Eye (tissue), 1 donor: ENCODE measurements at regions not wholly inside any gene's neighbourhood (a gene's known extent, or its start where the extent isn't known, plus 50 kb on each side); places are given as distances from the start of the nearest gene placed in this dataset.
"Not testable (repeated sequence)": the region's sequence is repeated elsewhere in the genome, so short reads cannot be mapped to it uniquely, and the experiment has no call there.

ENCODE experiments used
- DNase-seq: peaks from one replicate; pipeline ENCODE4 v3.0.0-alpha.2; 2015

- DNase-seq, result peak; percentile 14
Measured at GRCh38 chr1:101567582-101568189, 330.9 kb downstream of the S1PR1 start.

DNA sequence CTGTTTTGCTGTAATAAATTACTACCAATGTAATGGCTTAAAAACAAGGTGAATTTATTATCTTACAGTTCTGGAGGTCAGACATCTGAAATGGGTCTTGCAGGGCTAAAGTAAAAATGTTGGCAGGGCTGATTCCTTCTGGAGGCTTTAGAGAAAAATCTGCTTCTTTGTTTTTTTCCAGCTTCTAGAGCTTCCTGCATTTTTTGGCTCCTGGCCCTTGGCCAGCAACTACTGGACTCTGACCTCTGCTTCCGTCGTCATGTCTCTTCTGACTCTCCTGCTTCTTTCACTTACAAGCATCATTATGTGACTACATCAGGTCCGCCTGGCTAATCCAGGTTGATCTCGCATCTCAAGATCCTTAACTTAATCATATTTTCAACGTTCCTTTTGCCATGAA is 350.9 kb downstream of the S1PR1 start:
- peak; percentile 22 for DNase-seq

- no peak for DNase-seq
Measured at GRCh38 chr1:101588677-101589076, 351.9 kb downstream of the S1PR1 start.

DNA sequence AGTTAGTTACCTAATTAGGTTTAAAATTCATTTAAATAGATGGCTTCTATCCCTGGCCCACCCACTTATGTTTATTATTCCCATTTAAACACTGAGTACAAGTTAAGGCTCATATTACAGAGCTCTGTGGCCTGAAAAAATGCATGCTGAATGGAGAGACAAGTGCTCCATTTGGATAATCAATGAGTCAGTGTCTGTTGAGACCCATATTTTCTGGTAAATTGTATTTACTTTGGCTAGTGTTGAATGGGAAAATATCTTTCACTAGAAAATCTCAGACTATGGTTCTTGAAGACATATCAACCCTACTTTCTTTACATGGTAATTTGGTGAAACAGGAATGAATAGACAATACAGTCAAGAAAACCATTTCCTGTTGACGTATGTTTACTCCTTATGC is 356.0 kb downstream of the S1PR1 start:
- DNase-seq, result no peak

DNA sequence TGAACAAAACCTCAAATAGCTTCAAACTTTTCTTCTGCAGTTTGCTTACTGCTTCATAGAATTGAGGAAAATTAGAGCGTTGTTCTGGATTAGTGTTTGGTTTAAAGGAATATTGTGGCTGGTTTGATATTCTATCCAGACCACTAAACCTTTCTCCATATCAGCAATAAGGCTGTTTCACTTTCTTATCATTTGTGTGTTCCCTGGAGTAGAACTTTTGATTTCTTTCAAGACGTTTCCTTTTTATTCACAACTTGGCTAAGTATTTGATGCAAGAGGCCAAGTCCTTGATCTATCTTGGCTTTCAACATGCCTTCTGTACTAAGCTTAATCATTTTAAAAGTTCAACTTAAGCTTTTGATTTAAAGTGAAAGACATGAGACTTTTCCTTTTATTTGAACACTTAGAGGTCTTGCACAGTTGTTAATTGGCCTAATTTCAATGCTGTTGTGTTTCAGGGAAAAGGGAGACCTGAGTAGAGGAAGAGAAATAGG is 359.1 kb downstream of the S1PR1 start:
- DNase-seq, result peak; percentile 8

DNA sequence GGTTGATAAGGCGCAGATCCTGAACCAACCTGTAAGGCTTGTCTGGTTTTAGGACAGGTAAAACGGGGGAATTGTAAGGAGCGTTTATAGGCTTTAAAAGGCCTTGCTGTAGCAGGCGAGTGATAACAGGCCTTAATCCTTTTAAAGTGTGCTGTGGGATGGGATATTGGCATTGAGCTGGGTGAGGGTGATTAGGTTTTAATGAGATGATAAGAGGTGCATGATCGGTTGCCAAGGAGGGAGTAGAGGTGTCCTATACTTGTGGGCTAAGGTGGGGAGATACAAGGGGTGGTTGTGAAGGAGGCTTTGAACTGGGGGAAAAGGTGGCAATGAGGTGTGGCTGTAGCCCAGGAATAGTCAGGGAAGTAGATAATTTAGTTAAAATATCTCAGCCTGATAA is 363.8 kb downstream of the S1PR1 start:
- DNase-seq, result not testable (repeated sequence)

GRCh38 chr1:101603726-101604125 is 366.9 kb downstream of the S1PR1 start:
- no peak for DNase-seq

- DNase-seq, result no peak
Measured at GRCh38 chr1:101605878-101606277, 369.1 kb downstream of the S1PR1 start.

DNA sequence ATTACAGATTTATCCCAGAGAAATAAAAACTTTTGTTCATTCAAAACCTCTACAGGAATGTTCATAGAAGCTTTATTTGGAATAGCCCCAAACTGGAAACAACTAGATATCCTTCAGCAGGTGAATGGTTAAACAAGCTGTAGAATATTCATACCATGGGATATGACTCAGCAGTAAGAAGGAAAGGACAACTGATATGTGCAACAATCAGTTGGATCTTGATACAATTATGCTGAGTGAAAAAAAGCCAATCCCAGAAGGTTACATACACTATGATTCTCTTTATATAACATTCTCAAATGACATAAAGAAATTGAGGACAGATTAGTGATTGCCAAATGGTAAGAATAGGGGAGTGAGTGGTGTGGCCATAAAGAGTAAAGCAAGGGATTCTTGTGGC is 376.7 kb downstream of the S1PR1 start:
- DNase-seq, result no peak

DNA sequence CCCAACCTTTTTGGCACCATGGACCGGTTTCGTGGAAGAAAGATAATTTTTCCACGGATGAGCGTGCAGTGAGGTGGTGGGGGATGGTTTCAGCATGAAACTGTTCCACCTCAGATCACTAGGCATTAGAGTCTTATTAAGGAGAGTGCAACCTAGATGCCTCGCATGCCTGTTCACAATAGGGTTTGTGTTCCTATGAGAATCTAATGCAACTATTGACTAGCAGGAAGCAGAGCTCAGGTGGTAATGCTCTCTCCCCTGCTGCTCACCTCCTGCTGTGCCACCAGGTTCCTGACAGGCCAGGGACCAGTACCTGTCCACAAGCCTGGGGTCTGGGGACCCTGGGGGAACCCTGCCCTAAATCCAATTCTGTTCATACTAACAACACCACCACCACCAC is 377.8 kb downstream of the OLFM3 start:
- no peak for DNase-seq

DNA sequence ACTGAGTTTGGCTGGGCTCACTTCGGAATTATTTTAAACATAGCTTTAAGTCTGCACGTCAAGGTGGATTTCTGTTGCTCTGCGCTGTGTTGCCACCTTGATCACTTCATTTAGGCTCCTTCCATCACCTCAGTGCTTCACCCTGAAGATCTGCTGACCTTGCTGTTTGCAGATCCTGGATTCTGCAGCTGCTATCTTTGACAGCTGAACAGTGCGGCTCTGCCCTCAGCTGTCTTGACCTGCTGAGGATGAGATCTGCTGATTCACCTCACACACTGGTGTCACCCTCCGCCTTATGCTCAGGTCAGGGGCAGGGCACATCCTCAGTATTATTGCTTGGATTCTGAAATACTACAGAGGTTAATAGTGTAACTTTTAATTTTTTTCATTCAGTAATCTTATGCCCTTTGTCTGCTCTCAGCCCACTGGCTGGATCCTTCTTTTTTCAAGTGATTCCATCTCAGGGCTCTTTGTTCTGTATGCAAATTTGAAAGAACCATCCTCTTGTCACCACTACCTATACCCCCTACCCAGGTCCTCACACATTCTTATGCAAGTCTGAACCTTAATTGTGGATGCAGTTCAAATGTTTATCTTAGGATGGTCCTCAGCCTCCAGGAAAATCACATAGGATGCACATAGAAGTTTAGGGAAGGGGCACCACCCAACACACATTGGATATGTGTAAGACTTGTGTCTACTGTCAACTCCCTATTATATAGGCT is 364.0 kb downstream of the OLFM3 start:
- DNase-seq, result no peak

- no peak for DNase-seq
Measured at GRCh38 chr1:101645810-101646209, 350.9 kb downstream of the OLFM3 start.

GRCh38 chr1:101652484-101652883 is 344.2 kb downstream of the OLFM3 start:
- peak; percentile 18 for DNase-seq

- no peak for DNase-seq
Measured at GRCh38 chr1:101653482-101653946, 343.2 kb downstream of the OLFM3 start.

DNA sequence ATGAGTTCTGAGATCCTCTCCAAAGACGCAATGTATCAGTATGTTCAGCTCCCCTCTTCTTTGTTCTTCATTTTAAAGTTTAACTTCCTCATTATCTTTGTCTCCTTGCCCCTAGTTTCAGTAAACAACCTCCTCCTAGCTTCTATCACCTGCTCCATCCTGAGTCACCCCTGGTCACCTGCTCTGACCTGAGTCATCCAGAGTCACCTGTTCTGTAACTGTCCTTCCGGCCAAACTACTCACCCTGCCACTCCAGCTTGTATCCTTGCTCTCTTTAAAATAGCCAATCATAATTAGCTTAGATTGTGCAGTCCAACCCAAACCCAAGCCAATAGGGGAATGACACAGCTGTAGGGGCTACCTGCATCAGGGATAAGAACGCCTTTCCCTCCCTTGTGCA is 332.0 kb downstream of the OLFM3 start:
- no peak for DNase-seq

DNA sequence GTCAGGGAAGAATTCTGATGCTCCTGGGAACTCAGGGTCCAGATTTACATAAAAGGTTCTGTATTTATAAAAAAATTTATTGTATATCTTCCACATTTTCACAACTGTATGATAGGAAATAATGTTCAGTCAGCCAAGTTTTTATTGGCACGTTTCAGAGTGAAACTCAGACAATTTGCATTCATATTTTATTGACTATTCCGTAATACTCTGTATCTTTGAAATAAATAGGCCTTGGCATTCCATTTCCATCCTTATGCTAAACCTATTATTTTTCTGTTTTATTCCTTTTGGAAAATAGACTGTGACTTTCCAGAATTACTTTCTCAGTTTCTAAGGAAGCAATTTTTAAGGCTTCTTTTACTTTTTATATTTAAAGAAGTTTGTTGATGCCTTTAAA is 329.0 kb downstream of the OLFM3 start:
- DNase-seq, result no peak

GRCh38 chr1:101683136-101683535 is 313.6 kb downstream of the OLFM3 start:
- DNase-seq, result no peak

DNA sequence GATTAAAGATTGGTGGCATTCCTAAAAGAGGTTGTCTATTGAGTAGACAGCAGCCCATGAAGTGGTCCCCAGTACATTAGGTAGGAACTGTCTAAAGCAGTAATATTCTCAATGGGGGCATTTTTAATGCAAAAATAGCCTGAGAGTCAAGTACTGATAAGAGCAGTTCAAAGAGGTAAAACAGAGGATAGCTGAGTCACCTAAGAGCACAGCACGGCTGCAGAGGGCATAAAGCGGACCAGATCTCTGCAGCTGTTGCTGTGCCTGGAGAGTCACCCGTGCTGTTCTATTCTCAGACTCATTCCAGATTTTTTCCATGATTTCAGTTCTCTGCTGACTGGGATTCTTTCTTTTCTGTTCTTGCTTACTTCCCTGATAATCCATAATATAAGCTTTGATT is 313.2 kb downstream of the OLFM3 start:
- DNase-seq, result no peak

- DNase-seq, result no peak
Measured at GRCh38 chr1:101697072-101697471, 299.7 kb downstream of the OLFM3 start.

DNA sequence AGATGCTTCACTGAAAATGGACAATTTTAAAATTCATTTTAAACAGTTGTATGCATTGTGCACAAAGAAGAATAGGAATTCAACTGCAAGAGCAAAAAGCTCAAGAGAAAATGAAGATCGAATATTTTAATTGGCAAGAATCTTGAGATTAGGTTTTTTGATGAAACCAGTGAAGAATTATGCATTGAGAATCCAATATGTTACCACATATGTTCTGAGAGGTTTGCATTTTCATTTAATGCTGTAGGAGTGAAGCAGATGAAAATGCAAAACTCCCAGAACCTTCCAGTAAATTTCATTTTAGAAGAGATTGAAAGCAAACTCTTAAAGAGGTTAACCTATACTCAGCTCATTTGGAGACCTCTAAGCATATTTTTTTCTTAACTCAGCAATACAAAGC is 298.0 kb downstream of the OLFM3 start:
- DNase-seq, result no peak

DNA sequence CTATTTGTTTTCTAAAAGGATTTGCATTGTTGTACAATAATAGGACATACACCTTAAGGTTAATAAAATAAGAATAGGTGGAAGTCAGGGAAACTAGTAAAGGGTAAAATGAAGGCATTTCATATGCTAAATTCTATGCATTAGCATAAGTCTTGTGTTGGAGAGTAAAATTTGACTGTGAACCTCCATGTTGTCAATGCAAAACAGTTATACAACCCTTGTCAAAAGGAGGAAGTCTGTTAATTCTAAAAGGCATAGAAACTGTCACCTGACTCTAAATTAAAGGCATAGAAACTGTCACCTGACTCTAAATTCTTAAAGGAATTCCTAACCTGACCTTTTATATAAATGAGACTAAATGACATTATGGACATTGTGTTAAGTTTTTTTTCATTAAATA is 291.8 kb downstream of the OLFM3 start:
- DNase-seq, result no peak

DNA sequence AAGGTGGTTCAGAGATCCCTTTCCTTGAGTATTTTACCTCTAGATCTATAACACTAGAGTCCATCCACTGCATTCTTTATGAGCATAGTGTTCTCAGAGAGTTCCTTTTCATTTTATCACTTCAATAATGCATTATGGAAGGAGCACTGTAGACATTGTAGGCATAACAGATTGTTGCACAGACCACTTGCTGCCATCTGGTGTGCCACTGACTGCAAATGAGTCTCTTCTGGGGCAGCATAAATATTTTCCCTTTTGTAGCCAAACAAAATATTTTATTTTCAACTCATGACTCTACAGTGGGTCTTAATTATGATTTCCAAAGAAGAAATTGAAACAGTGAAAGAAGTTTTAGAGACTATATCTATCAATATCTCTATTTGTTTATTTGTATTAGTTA is 290.4 kb downstream of the OLFM3 start:
- no peak for DNase-seq

- DNase-seq, result no peak
Measured at GRCh38 chr1:101709721-101710120, 287.0 kb downstream of the OLFM3 start.

- DNase-seq, result no peak
Measured at GRCh38 chr1:101713760-101714159, 283.0 kb downstream of the OLFM3 start.

DNA sequence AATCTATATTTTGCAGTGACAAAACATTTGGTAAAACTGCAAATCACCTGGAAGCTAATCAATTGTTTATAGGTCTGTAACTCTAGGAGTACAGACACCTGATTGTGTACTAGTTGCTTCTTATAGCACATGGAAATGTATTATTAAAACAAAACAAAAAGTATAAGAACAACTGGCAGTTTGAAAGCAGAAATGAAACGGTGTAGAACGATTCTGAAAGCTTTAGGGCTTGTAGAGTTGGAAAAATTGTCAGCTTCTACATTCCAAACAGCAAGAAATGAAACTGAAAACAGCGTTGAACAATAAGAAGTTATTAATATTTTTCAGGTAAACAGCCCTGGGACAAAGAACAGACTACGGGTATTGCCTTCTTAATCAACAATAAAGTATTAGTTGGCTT is 273.3 kb downstream of the OLFM3 start:
- DNase-seq, result no peak
